ENCODE measurements at regions not wholly inside any gene's neighbourhood (a gene's known extent, or its start where the extent isn't known, plus 50 kb on each side); places are given as distances from the start of the nearest gene placed in this dataset.

DNA sequence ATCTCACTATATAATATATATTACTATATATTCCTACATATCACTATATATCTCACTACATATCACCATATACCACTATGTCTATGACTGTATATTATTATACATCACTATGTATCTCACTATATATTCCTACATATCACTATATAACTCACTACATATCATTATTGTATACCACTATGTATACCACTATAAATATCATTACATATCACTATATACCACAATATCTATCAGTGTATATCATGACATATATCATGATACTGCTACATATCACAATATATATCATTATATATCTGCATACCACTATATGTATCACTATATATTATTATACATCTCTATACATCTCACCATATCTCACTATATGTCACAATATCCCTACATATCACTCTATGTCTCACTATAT, 121.5 kb downstream of the ASCL4 start:
- Histone ChIP-seq H3K9ac (no peak overlapping the region), H3K27me3 (ENCODE audit: insufficient read depth) (no peaks in the 10 kb centered on the region), H3K27ac (ENCODE audit: low read depth in 2 of 2, low read length in 1 of 2) (no peak overlapping the region), H4K20me1 (ENCODE audit: insufficient read depth) (no peaks in the 10 kb centered on the region), H3K9me2 (no peaks in the 10 kb centered on the region), H3K4me2 (no peak overlapping the region), H2AFZ (ENCODE audit: low read depth) (no peak overlapping the region), H3K4me3 (ENCODE audit: low read depth in 2 of 2, low read length in 1 of 2) (no peak overlapping the region), H3K9me3 (no peaks in the 10 kb centered on the region), H3K4me1 (ENCODE audit: control insufficient read depth in 1 of 2, insufficient read depth in 2 of 2, low read depth in 1 of 2, low read length in 1 of 2) (no peaks in the 10 kb centered on the region; a peak in 3 of 4 replicates), H3K36me3 (replicated peaks in 1 of 2; ENCODE audit: control insufficient read depth in 1 of 2, insufficient read depth in 2 of 2, low read length in 1 of 2) (no peaks in the 10 kb centered on the region), H3F3A (replicated peaks; ENCODE audit: insufficient read depth) (peaks cover 4% of the 10 kb centered on the region), H3K79me2 (ENCODE audit: insufficient read depth) (no peaks in the 10 kb centered on the region)
- DNase-seq = no peak
- ChIA-PET CTCF (interaction anchor here (2.6 kb wide), 1 partner anchor 11 kb away, joined by 11 read pairs; no protein-coding TSS in a partner anchor), POLR2A (no interaction called here)
- no peak for TF ChIP-seq NRF1 (IDR thresholded peaks at IDR 0.05; ENCODE audit: low read depth, low read length)
- no peak for TF ChIP-seq TCF12 (IDR thresholded peaks at IDR 0.05)
- no peak for TF ChIP-seq POLR2AphosphoS5 (IDR thresholded peaks at IDR 0.05; ENCODE audit: low read depth, low read length)
- TF ChIP-seq RFX5 (IDR thresholded peaks at IDR 0.05; ENCODE audit: low read length) = no peak
- TF ChIP-seq NFIC (IDR thresholded peaks at IDR 0.05; ENCODE audit: borderline replicate concordance) = no peak
- TF ChIP-seq, protein P1, sequence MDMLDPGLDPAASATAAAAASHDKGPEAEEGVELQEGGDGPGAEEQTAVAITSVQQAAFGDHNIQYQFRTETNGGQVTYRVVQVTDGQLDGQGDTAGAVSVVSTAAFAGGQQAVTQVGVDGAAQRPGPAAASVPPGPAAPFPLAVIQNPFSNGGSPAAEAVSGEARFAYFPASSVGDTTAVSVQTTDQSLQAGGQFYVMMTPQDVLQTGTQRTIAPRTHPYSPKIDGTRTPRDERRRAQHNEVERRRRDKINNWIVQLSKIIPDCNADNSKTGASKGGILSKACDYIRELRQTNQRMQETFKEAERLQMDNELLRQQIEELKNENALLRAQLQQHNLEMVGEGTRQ (IDR thresholded peaks at IDR 0.05; ENCODE audit: borderline replicate concordance, low read depth, low read length) = no peak
- TF ChIP-seq, protein P2, sequence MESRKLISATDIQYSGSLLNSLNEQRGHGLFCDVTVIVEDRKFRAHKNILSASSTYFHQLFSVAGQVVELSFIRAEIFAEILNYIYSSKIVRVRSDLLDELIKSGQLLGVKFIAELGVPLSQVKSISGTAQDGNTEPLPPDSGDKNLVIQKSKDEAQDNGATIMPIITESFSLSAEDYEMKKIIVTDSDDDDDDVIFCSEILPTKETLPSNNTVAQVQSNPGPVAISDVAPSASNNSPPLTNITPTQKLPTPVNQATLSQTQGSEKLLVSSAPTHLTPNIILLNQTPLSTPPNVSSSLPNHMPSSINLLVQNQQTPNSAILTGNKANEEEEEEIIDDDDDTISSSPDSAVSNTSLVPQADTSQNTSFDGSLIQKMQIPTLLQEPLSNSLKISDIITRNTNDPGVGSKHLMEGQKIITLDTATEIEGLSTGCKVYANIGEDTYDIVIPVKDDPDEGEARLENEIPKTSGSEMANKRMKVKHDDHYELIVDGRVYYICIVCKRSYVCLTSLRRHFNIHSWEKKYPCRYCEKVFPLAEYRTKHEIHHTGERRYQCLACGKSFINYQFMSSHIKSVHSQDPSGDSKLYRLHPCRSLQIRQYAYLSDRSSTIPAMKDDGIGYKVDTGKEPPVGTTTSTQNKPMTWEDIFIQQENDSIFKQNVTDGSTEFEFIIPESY (IDR thresholded peaks at IDR 0.05; ENCODE audit: borderline replicate concordance, low read depth) = no peak
- TF ChIP-seq MEF2A (IDR thresholded peaks at IDR 0.05; ENCODE audit: borderline replicate concordance, low read depth) = no peak

DNA sequence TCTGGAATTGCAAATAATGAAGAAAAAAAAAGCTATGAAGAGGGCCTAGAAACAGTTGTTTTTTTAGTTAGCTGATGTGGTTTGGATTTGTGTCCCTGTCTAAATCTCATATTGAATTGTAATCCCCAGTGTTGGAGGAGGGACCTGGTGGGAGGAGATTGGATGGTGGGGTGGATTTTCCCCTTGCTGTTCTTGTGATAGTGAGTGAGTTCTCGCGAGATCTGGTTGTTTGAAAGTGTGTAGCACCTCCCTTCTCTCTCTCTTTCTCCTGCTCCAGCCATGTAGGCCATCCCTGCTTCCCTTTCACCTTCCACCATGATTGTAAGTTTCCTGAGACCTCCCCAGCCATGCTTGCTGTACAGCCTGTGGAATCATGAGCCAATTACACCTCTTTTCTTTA, 126.1 kb downstream of the ASCL4 start:
- no peak overlapping the region for H3K27ac ChIP-seq (ENCODE audit: low read depth in 2 of 2, low read length in 1 of 2)
- H3K79me2 ChIP-seq (ENCODE audit: insufficient read depth) = no peaks in the 10 kb centered on the region
- peaks cover 4% of the 10 kb centered on the region for H3F3A ChIP-seq (replicated peaks; ENCODE audit: insufficient read depth)
- POLR2A ChIA-PET = interaction anchor here (0.8 kb wide), 1 partner anchor 217 kb away, joined by 4 read pairs; no protein-coding TSS in a partner anchor
- no peaks in the 10 kb centered on the region for H3K9me2 ChIP-seq
- no peak for DNase-seq
- no peaks in the 10 kb centered on the region for H4K20me1 ChIP-seq (ENCODE audit: insufficient read depth)
- H3K4me2 ChIP-seq = no peak overlapping the region
- H3K9ac ChIP-seq = no peak overlapping the region
- peaks cover 0 to 3% of the 10 kb centered on the region in 2 experiments; a peak in 3 of 4 replicates for H3K4me1 ChIP-seq (ENCODE audit: control insufficient read depth in 1 of 2, insufficient read depth in 2 of 2, low read depth in 1 of 2, low read length in 1 of 2)
- no peaks in the 10 kb centered on the region for H3K9me3 ChIP-seq
- 17% methylated on average over 2 of the region's 2 CpGs for WGBS (ENCODE audit: low lambda C conversion rate)
- TF ChIP-seq NRF1 (IDR thresholded peaks at IDR 0.05; ENCODE audit: low read depth, low read length) (no peak), YY1 (IDR thresholded peaks at IDR 0.05; ENCODE audit: low read depth) (no peak), TAF1 (IDR thresholded peaks at IDR 0.05; ENCODE audit: borderline replicate concordance, low read depth, low read length) (no peak), RFX5 (IDR thresholded peaks at IDR 0.05; ENCODE audit: low read length) (no peak)
- TF ChIP-seq, protein P3, sequence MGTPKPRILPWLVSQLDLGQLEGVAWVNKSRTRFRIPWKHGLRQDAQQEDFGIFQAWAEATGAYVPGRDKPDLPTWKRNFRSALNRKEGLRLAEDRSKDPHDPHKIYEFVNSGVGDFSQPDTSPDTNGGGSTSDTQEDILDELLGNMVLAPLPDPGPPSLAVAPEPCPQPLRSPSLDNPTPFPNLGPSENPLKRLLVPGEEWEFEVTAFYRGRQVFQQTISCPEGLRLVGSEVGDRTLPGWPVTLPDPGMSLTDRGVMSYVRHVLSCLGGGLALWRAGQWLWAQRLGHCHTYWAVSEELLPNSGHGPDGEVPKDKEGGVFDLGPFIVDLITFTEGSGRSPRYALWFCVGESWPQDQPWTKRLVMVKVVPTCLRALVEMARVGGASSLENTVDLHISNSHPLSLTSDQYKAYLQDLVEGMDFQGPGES (IDR thresholded peaks at IDR 0.05; ENCODE audit: low read depth, low read length) = no peak
- H3K27me3 ChIP-seq (ENCODE audit: insufficient read depth) = no peaks in the 10 kb centered on the region
- no peak overlapping the region for H2AFZ ChIP-seq (ENCODE audit: low read depth)
- H3K4me3 ChIP-seq (ENCODE audit: low read depth in 2 of 2, low read length in 1 of 2) = no peak overlapping the region
- CTCF ChIA-PET = interaction anchor here (0.6 to 0.9 kb wide), 2 partner anchors 9 to 11 kb away, joined by 3 to 4 read pairs; no protein-coding TSS in a partner anchor
- no peaks in the 10 kb centered on the region for H3K36me3 ChIP-seq (replicated peaks in 1 of 2; ENCODE audit: control insufficient read depth in 1 of 2, insufficient read depth in 2 of 2, low read length in 1 of 2)

All from SK-N-SH (cell line).